ENCODE measurements at regions not wholly inside any gene's neighbourhood (a gene's known extent, or its start where the extent isn't known, plus 50 kb on each side); places are given as distances from the start of the nearest gene placed in this dataset.

DNA sequence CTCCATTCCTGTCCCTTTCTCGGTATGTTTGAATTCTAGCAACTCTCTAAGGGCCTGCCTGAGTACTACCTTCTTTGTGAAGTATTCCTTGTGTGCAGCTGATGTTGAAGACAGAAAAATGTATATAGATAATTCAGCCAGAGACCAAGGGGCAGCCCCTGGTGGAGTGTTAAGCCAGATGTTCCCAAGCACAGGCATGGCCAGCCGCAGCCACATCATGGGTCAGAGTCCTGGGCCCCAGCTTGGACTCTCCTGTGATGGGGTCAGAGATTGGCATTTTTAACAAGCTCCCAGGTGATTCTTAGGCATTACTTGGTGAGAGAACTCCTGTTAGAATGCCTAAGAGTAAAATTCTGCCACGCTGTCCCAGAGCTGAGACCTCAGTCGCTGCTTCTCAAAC, 100.8 kb downstream of the IRF8 start:
- H3K4me1 ChIP-seq (ENCODE audit: control insufficient read depth, insufficient read depth, low read length), result no peaks in the 10 kb centered on the region
- H3K36me3 ChIP-seq (ENCODE audit: control insufficient read depth, insufficient read depth, low read length), result no peaks in the 10 kb centered on the region
- H3K4me3 ChIP-seq (ENCODE audit: low read length), result no peak overlapping the region
- no peak overlapping the region for H3K27ac ChIP-seq (ENCODE audit: low read length)
- no peaks in the 10 kb centered on the region for H3K9me3 ChIP-seq (ENCODE audit: control insufficient read depth, insufficient read depth, low read length)
- DNase-seq (ENCODE audit: low read depth, low spot score), result no peak
- no CpG with 5 or more reads among the region's 4 CpGs for WGBS (ENCODE audit: insufficient coverage, insufficient read length)
- no peaks in the 10 kb centered on the region for H3K27me3 ChIP-seq (ENCODE audit: control insufficient read depth, insufficient read depth, low read length)

- no peaks in the 10 kb centered on the region for H3K27me3 ChIP-seq (ENCODE audit: control insufficient read depth, insufficient read depth, low read length)
- no peaks in the 10 kb centered on the region for H3K36me3 ChIP-seq (ENCODE audit: control insufficient read depth, insufficient read depth, low read length)
- no peak overlapping the region for H3K27ac ChIP-seq (ENCODE audit: low read length)
- H3K9me3 ChIP-seq (ENCODE audit: control insufficient read depth, insufficient read depth, low read length), result no peaks in the 10 kb centered on the region
- no peaks in the 10 kb centered on the region for H3K4me1 ChIP-seq (ENCODE audit: control insufficient read depth, insufficient read depth, low read length)
- WGBS (ENCODE audit: insufficient coverage, insufficient read length), result no CpG with 5 or more reads among the region's 6 CpGs
- H3K4me3 ChIP-seq (ENCODE audit: low read length), result no peak overlapping the region
- no peak for DNase-seq (ENCODE audit: low read depth, low spot score)
These were observed 103.4 kb downstream of the IRF8 start for GRCh38 chr16:86002178-86002900.

GRCh38 chr16:86007524-86007923, 108.6 kb downstream of the IRF8 start:
- Histone ChIP-seq H3K27ac (ENCODE audit: low read length) (no peak overlapping the region), H3K4me3 (ENCODE audit: low read length) (no peak overlapping the region), H3K4me1 (ENCODE audit: control insufficient read depth, insufficient read depth, low read length) (no peaks in the 10 kb centered on the region), H3K9me3 (ENCODE audit: control insufficient read depth, insufficient read depth, low read length) (no peaks in the 10 kb centered on the region), H3K36me3 (ENCODE audit: control insufficient read depth, insufficient read depth, low read length) (no peaks in the 10 kb centered on the region), H3K27me3 (ENCODE audit: control insufficient read depth, insufficient read depth, low read length) (no peaks in the 10 kb centered on the region)
- DNase-seq (ENCODE audit: low read depth, low spot score), result no peak
- WGBS (ENCODE audit: insufficient coverage, insufficient read length), result 100% methylated on average over 1 of the region's 3 CpGs

- Histone ChIP-seq H3K36me3 (ENCODE audit: control insufficient read depth, insufficient read depth, low read length) (no peaks in the 10 kb centered on the region), H3K9me3 (ENCODE audit: control insufficient read depth, insufficient read depth, low read length) (no peaks in the 10 kb centered on the region), H3K27ac (ENCODE audit: low read length) (no peak overlapping the region), H3K4me3 (ENCODE audit: low read length) (no peak overlapping the region), H3K27me3 (ENCODE audit: control insufficient read depth, insufficient read depth, low read length) (no peaks in the 10 kb centered on the region), H3K4me1 (ENCODE audit: control insufficient read depth, insufficient read depth, low read length) (no peaks in the 10 kb centered on the region)
- WGBS (ENCODE audit: insufficient coverage, insufficient read length), result no CpG with 5 or more reads among the region's 6 CpGs
- DNase-seq (ENCODE audit: low read depth, low spot score), result no peak
These were observed 111.7 kb downstream of the IRF8 start for GRCh38 chr16:86010680-86011141.

DNA sequence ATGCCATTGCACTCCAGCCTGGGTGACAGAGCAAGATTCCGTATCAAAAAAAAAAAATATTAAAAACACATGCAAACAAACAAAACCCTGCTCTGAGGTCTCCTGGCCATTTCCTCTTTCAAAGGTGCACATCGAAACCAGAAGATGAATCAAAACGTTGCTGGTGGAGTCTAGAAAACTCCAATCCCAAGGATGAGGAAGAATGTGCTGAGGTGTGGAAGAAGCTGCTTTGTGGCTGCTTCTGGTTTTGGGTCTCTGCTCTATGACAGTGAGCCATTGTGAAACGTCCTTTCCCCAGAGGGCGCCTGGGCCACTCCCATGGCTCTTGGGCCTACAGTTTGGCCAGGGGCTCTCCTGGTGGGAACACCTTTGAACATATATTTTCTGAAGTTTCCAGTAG, 112.6 kb downstream of the IRF8 start:
- WGBS (ENCODE audit: insufficient coverage, insufficient read length), result no CpG with 5 or more reads among the region's 5 CpGs
- no peaks in the 10 kb centered on the region for H3K9me3 ChIP-seq (ENCODE audit: control insufficient read depth, insufficient read depth, low read length)
- no peak overlapping the region for H3K4me3 ChIP-seq (ENCODE audit: low read length)
- H3K27ac ChIP-seq (ENCODE audit: low read length), result no peak overlapping the region
- H3K27me3 ChIP-seq (ENCODE audit: control insufficient read depth, insufficient read depth, low read length), result no peaks in the 10 kb centered on the region
- no peak for DNase-seq (ENCODE audit: low read depth, low spot score)
- H3K4me1 ChIP-seq (ENCODE audit: control insufficient read depth, insufficient read depth, low read length), result no peaks in the 10 kb centered on the region
- H3K36me3 ChIP-seq (ENCODE audit: control insufficient read depth, insufficient read depth, low read length), result no peaks in the 10 kb centered on the region

GRCh38 chr16:86012221-86012620, 113.3 kb downstream of the IRF8 start:
- DNase-seq (ENCODE audit: low read depth, low spot score), result no peak
- no peaks in the 10 kb centered on the region for H3K36me3 ChIP-seq (ENCODE audit: control insufficient read depth, insufficient read depth, low read length)
- no peaks in the 10 kb centered on the region for H3K4me1 ChIP-seq (ENCODE audit: control insufficient read depth, insufficient read depth, low read length)
- no CpG with 5 or more reads among the region's 5 CpGs for WGBS (ENCODE audit: insufficient coverage, insufficient read length)
- no peak overlapping the region for H3K27ac ChIP-seq (ENCODE audit: low read length)
- H3K9me3 ChIP-seq (ENCODE audit: control insufficient read depth, insufficient read depth, low read length), result no peaks in the 10 kb centered on the region
- H3K27me3 ChIP-seq (ENCODE audit: control insufficient read depth, insufficient read depth, low read length), result no peaks in the 10 kb centered on the region
- no peak overlapping the region for H3K4me3 ChIP-seq (ENCODE audit: low read length)

- Histone ChIP-seq H3K4me3 (ENCODE audit: low read length) (no peak overlapping the region), H3K4me1 (ENCODE audit: control insufficient read depth, insufficient read depth, low read length) (no peaks in the 10 kb centered on the region), H3K27me3 (ENCODE audit: control insufficient read depth, insufficient read depth, low read length) (no peaks in the 10 kb centered on the region), H3K9me3 (ENCODE audit: control insufficient read depth, insufficient read depth, low read length) (no peaks in the 10 kb centered on the region), H3K36me3 (ENCODE audit: control insufficient read depth, insufficient read depth, low read length) (no peaks in the 10 kb centered on the region), H3K27ac (ENCODE audit: low read length) (no peak overlapping the region)
- no peak for DNase-seq (ENCODE audit: low read depth, low spot score)
- WGBS (ENCODE audit: insufficient coverage, insufficient read length), result 100% methylated on average over 1 of the region's 2 CpGs
These were observed 114.9 kb downstream of the IRF8 start for GRCh38 chr16:86013867-86014266.

- Histone ChIP-seq H3K4me1 (ENCODE audit: control insufficient read depth, insufficient read depth, low read length) (no peaks in the 10 kb centered on the region), H3K36me3 (ENCODE audit: control insufficient read depth, insufficient read depth, low read length) (no peaks in the 10 kb centered on the region), H3K9me3 (ENCODE audit: control insufficient read depth, insufficient read depth, low read length) (no peaks in the 10 kb centered on the region), H3K27ac (ENCODE audit: low read length) (no peak overlapping the region), H3K4me3 (ENCODE audit: low read length) (no peak overlapping the region), H3K27me3 (ENCODE audit: control insufficient read depth, insufficient read depth, low read length) (no peaks in the 10 kb centered on the region)
- DNase-seq (ENCODE audit: low read depth, low spot score), result no peak
- no CpG with 5 or more reads among the region's 6 CpGs for WGBS (ENCODE audit: insufficient coverage, insufficient read length)
These were observed 116.6 kb downstream of the IRF8 start for GRCh38 chr16:86015606-86016005.

DNA sequence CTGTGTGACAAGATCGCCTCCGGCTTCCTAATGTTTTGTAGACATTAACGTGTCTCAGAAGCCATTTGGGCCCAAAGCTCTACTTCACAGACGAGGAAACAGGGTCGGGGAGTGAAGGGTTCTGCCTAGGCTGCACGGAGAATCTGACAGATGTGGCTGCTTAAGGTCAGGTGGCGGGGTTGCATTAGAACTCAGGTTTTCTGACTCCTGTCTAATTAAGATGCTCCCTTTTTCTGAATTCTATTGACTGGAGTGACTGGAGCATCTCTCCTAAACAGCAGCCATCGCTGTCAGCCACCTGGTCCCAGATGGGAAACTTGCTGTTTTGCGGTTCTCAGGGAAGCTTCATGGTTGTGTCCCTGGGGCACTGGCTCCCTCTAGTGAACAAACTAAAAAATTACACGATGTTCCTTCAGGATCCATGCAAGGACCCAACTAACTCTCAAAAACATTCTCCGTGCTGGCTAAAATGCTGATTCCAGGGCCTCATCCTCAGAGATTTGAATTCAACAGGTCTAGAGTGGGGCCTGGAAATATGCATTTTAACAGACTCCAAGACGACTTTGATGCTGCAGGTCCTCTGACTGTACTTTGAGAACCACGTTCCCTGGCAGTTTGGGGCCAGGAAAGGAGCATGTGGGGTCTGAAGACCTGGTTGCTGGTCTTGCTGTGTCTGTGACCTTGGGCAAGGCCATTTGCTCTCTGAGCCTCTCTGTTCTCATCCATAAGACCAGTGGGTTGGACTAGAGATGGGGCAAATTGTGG, 117.4 kb downstream of the IRF8 start:
- peak; percentile 47 for DNase-seq (ENCODE audit: low read depth, low spot score)
- no peaks in the 10 kb centered on the region for H3K36me3 ChIP-seq (ENCODE audit: control insufficient read depth, insufficient read depth, low read length)
- H3K9me3 ChIP-seq (ENCODE audit: control insufficient read depth, insufficient read depth, low read length), result no peaks in the 10 kb centered on the region
- no peaks in the 10 kb centered on the region for H3K4me1 ChIP-seq (ENCODE audit: control insufficient read depth, insufficient read depth, low read length)
- no peaks in the 10 kb centered on the region for H3K27me3 ChIP-seq (ENCODE audit: control insufficient read depth, insufficient read depth, low read length)
- no peak overlapping the region for H3K27ac ChIP-seq (ENCODE audit: low read length)
- no CpG with 5 or more reads among the region's 13 CpGs for WGBS (ENCODE audit: insufficient coverage, insufficient read length)
- H3K4me3 ChIP-seq (ENCODE audit: low read length), result no peak overlapping the region

- no CpG with 5 or more reads among the region's 2 CpGs for WGBS (ENCODE audit: insufficient coverage, insufficient read length)
- Histone ChIP-seq H3K27ac (ENCODE audit: low read length) (no peak overlapping the region), H3K4me1 (ENCODE audit: control insufficient read depth, insufficient read depth, low read length) (no peaks in the 10 kb centered on the region), H3K9me3 (ENCODE audit: control insufficient read depth, insufficient read depth, low read length) (no peaks in the 10 kb centered on the region), H3K27me3 (ENCODE audit: control insufficient read depth, insufficient read depth, low read length) (no peaks in the 10 kb centered on the region), H3K4me3 (ENCODE audit: low read length) (no peak overlapping the region), H3K36me3 (ENCODE audit: control insufficient read depth, insufficient read depth, low read length) (no peaks in the 10 kb centered on the region)
- DNase-seq (ENCODE audit: low read depth, low spot score), result no peak
These were observed 119.1 kb downstream of the IRF8 start for GRCh38 chr16:86018071-86018470.
